Activated CD4-positive, alpha-beta T cell treated with anti-CD3 and anti-CD28 coated beads, Interleukin-2, amount 10 ng/mL, durations not matched to agents 7 days and 5 days (primary cell): ENCODE measurements at regions not wholly inside any gene's neighbourhood (a gene's known extent, or its start where the extent isn't known, plus 50 kb on each side); places are given as distances from the start of the nearest gene placed in this dataset.

Experiments used
- CTCF ChIA-PET: fragments of 350-600 bp; sonication (Branson Sonifier 250); formaldehyde crosslinking; loops from one replicate; lab custom pipeline; 2021; ENCODE audit warnings: antibody characterized with exemption; lab: Charles Lee
- POLR2A ChIA-PET: fragments of 350-600 bp; sonication (Branson Sonifier 250); formaldehyde crosslinking; loops from one replicate; lab custom pipeline; 2021; ENCODE audit warnings: antibody characterized with exemption; lab: Charles Lee
- DNase-seq: peaks from one replicate; pipeline ENCODE4 v3.0.0-alpha.2; 2020
- H3K27ac Mint-ChIP-seq: one replicate; pipeline ENCODE4 v1.8.0; 2021; ENCODE audit warnings: mild to moderate bottlenecking, moderate library complexity, mixed read lengths
- H3K27me3 Mint-ChIP-seq: one replicate; pipeline ENCODE4 v1.8.0; 2021; ENCODE audit warnings: mixed read lengths
- H3K36me3 Mint-ChIP-seq: one replicate; pipeline ENCODE4 v1.8.0; 2021; ENCODE audit warnings: low read depth, mixed read lengths
- H3K4me1 Mint-ChIP-seq: one replicate; pipeline ENCODE4 v1.8.0; 2021; ENCODE audit warnings: mixed read lengths
- H3K4me3 Mint-ChIP-seq: one replicate; pipeline ENCODE4 v1.8.0; 2021; ENCODE audit warnings: mild to moderate bottlenecking, moderate library complexity, mixed read lengths
- H3K9me3 Mint-ChIP-seq: one replicate; pipeline ENCODE4 v1.8.0; 2021; ENCODE audit warnings: mixed read lengths

DNA sequence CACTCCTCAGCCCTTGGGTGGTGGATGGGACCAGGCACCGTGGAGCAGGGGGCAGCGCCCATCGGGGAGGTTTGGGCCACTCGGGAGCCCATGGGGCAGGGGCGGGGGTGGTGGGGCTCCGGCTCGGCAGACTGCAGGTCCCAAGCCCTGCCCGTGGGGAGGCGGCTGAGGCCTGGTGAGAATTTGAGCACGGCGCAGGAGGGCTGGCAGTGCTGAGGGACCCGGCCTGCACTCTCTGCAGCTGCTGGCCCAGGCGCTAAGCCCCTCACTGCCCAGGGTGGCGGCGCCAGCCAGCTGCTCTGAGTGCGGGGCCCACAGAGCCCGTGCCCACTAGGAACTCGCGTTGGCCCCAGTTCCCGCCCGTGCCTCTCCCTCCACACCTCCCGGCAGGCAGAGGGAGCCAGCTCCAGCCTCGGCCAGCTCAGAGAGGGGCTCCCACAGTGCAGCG, 182.1 kb upstream of the OPRM1 start:
- ChIA-PET CTCF (no interaction called here), POLR2A (no interaction called here)
- Mint-ChIP-seq H3K27me3 (no peaks in the 10 kb centered on the region), H3K9me3 (peaks cover 3% of the 10 kb centered on the region), H3K4me1 (peaks cover 4% of the 10 kb centered on the region), H3K36me3 (no peaks in the 10 kb centered on the region), H3K4me3 (no peak overlapping the region), H3K27ac (no peak overlapping the region)
- DNase-seq, result no peak

DNA sequence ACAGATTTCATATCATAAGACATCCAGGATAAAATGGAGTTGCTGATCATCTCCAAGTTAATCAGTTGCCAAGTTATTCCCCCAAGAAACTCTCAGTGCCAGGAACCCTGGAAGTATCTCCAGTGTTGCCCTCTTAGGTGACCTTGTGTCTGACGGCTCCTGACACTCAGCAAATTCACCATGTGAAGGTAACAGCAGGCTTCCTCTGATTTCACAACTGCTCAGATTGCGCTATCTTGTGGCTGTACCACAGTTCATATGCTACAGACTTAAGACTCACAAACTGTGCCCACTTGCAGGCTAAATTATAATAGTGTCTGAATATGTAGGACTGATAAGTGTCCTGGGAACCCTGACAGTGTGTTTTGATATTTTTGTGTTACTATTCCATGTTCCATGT, 186.6 kb upstream of the OPRM1 start:
- H3K4me3 Mint-ChIP-seq, result no peak overlapping the region
- H3K36me3 Mint-ChIP-seq, result no peaks in the 10 kb centered on the region
- peaks cover under 1% of the 10 kb centered on the region for H3K27me3 Mint-ChIP-seq
- POLR2A ChIA-PET, result no interaction called here
- no peaks in the 10 kb centered on the region for H3K9me3 Mint-ChIP-seq
- CTCF ChIA-PET, result no interaction called here
- DNase-seq, result no peak
- H3K4me1 Mint-ChIP-seq, result no peaks in the 10 kb centered on the region
- H3K27ac Mint-ChIP-seq, result no peak overlapping the region

DNA sequence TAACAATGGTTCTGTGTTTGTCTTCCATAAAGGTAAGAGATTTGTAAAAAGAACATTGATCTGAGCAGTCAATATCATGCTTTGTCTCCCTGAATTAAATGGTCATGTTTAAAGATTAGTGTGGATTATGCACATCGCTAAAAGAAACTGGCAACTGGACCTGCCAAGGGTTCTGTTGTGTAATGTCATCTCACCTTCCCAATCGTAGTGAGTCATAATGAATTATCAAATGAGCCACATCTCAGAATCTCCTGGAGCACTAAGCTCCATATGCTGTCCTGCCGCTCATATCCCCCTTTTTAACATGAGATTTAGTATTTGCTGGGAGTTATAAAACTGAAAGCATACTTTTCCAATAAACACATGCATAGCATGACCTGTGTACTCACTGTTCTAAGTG, 187.0 kb upstream of the OPRM1 start:
- Mint-ChIP-seq H3K27ac (no peak overlapping the region), H3K4me3 (no peak overlapping the region), H3K36me3 (no peaks in the 10 kb centered on the region), H3K27me3 (peaks cover 2% of the 10 kb centered on the region), H3K9me3 (no peaks in the 10 kb centered on the region), H3K4me1 (no peaks in the 10 kb centered on the region)
- DNase-seq, result no peak
- POLR2A ChIA-PET, result no interaction called here
- CTCF ChIA-PET, result interaction anchor here (1.2 kb wide), 1 partner anchor 12 kb away, joined by 3 read pairs; no protein-coding TSS in a partner anchor

DNA sequence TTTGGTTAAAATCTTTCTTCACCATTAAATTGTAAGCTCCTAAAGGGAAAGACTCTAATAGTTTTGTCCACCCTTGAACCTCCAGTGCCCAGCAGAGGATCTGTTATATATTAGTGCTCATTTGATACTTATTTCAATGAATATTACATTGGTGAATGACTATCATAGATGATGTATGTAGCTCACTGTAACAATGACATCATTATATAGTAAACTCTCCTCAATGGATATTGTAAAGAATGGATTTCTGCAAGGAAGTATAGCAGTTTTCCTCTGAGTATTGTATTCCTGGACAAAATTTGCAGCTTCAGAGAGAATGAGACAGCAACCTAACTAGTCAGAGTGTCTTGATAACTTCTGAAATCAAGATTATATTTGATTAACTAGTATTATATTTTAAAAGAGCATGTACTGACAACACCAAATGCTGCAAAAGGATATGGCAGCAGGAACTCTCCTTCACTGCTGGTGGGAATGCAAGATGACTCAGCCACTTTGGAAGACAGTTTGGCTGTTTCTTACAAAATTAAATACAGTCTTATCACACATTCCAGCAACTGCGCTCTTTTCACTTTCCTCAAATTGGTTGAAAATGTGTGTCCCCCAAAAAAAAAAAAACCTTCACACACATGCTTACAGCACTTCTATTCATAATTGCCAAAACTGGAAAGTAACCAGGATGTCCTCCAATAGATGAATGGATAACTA, 189.8 kb upstream of the OPRM1 start:
- DNase-seq, result no peak
- ChIA-PET CTCF (no interaction called here), POLR2A (no interaction called here)
- no peaks in the 10 kb centered on the region for H3K4me1 Mint-ChIP-seq
- H3K9me3 Mint-ChIP-seq, result no peaks in the 10 kb centered on the region
- peaks cover 2% of the 10 kb centered on the region for H3K27me3 Mint-ChIP-seq
- H3K27ac Mint-ChIP-seq, result no peak overlapping the region
- no peaks in the 10 kb centered on the region for H3K36me3 Mint-ChIP-seq
- no peak overlapping the region for H3K4me3 Mint-ChIP-seq

DNA sequence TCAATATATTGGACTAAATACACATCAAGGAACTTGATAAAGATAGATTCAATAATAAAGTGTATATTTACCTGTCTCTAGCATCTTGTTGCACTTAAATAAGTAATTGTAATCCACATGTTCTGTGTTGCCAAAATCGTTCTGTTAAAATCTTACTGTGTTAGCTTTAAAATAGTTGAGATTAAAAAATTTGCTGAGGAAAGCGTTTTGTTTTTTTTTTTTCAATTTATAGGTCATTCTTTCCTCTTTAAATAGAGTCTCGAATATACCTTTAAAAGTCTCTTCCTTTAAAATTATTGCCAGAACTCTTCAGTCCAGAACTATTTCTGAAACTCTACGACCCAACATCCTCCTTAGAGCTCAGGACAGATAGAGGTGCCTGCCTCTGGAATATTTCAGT, 195.6 kb upstream of the OPRM1 start:
- no peaks in the 10 kb centered on the region for H3K36me3 Mint-ChIP-seq
- no peaks in the 10 kb centered on the region for H3K4me1 Mint-ChIP-seq
- H3K9me3 Mint-ChIP-seq, result no peaks in the 10 kb centered on the region
- H3K27ac Mint-ChIP-seq, result no peak overlapping the region
- H3K4me3 Mint-ChIP-seq, result no peak overlapping the region
- H3K27me3 Mint-ChIP-seq, result peaks cover 2% of the 10 kb centered on the region
- POLR2A ChIA-PET, result no interaction called here
- CTCF ChIA-PET, result interaction anchor here (0.7 kb wide), 1 partner anchor 968 kb away, joined by 4 read pairs; no protein-coding TSS in a partner anchor
- no peak for DNase-seq

DNA sequence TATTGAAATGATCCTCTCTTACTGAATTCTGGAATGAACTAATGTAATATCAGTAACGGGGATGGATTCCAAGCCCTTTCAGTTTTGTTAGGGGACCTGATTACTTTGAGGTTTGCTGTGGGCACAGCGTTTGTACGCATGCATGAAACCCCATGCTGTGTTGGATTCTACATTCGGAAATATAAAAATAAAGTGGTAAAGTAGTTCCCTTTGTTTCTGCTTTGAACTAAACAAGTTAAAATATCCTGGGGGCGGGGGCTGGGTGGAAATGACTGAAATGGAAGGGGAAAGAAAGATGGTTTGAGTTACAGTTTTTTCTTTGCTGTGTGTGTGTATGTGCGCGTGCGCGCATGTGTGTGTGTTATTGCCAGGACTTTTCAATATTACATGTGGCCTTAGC, 196.5 kb upstream of the OPRM1 start:
- Mint-ChIP-seq H3K36me3 (no peaks in the 10 kb centered on the region), H3K4me3 (no peak overlapping the region), H3K9me3 (no peaks in the 10 kb centered on the region), H3K27ac (no peak overlapping the region), H3K27me3 (peaks cover under 1% of the 10 kb centered on the region), H3K4me1 (no peaks in the 10 kb centered on the region)
- DNase-seq, result no peak
- ChIA-PET CTCF (no interaction called here), POLR2A (no interaction called here)

DNA sequence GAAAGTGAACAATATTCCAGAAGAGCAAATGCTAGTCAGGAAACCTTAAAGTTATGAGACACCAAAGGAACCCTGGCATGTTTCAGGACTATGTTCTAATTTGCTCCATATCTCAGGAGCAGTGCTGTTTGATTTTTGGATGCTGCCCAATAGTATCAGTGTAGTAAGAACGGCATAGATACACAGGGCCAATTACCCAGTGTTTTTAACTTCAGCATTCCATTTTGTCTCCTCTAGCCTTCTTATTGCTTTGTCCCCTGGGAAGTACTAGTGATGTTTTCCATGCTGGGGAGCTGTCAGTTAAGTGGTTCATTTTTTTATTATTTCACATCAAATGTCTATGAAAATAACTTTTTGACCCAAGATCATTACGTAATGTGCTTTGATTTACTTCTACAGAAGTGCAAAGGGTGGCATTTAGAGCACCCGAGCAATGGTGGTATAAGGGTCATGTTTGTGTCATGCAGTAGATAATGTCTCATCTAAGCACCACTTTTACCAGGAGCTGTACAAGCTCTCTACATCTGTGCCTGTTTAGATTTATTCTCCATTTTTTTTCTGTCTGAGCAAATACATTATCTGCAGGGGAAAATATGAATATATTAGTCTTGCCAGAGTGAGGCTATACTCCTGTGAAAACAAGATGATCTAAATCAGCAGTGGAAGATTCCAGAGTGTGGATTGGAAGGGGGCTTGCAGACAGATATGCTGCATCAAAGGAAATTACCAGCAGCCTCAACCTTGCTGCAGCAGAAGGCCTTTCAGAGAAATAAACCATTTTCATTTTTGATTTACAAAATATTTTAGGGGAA, 198.8 kb upstream of the OPRM1 start:
- H3K36me3 Mint-ChIP-seq, result no peaks in the 10 kb centered on the region
- ChIA-PET POLR2A (no interaction called here), CTCF (interaction anchor here (0.8 kb wide), 1 partner anchor 11 kb away, joined by 3 read pairs; no protein-coding TSS in a partner anchor)
- no peak overlapping the region for H3K4me3 Mint-ChIP-seq
- no peaks in the 10 kb centered on the region for H3K9me3 Mint-ChIP-seq
- no peaks in the 10 kb centered on the region for H3K27me3 Mint-ChIP-seq
- no peaks in the 10 kb centered on the region for H3K4me1 Mint-ChIP-seq
- DNase-seq, result no peak
- no peak overlapping the region for H3K27ac Mint-ChIP-seq

DNA sequence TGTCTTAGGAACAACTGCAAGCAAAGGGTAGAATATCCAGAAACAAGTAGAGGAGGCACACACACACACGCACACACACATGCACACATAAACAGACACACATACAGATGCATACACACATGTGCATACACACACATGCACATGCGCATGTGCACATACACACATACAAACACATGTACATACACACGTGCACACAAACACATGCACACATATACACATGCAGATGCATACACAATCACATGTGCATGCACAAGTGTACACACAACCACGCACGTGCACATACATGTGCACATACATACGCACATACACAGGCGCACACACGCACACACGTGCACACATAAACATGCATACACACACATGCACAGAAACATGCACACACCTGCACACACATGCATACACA, 206.5 kb upstream of the OPRM1 start:
- H3K9me3 Mint-ChIP-seq, result no peaks in the 10 kb centered on the region
- POLR2A ChIA-PET, result no interaction called here

DNA sequence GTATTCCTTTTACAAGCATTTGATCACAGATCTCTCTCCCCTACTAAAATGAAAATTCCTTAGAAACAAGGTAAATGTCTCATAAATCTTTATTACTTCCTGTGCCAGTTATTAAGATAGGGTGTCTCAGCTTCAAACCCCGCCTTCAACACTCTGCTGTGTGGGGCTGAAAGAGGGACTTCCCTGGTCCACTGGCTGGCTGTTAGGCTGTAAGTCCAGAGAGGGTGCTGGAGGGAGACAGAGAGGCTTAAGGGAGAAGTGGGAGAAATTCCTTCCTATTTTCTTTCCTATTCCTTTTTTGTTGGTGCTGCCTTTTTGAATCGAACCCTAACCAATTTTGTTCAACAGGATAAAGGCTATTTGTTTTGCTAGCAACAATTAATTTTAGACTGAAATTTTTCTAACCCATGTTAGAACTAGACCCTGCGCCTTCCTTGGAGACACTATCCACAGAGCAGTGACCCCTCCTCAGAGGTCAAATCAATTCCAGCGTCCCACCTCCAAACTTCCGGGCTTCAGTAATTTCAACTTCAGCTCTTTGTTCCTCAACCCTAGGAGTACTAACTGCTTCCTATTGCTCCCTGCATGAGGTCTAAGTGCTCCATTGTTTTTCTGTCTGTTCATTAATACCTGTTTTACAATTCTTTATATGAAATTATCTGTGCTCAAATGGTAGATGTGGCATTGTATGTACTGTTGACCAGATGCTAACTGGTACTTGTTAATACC, 207.5 kb upstream of the OPRM1 start:
- H3K4me1 Mint-ChIP-seq, result no peaks in the 10 kb centered on the region
- ChIA-PET POLR2A (no interaction called here), CTCF (no interaction called here)
- no peak overlapping the region for H3K4me3 Mint-ChIP-seq
- H3K27me3 Mint-ChIP-seq, result no peaks in the 10 kb centered on the region
- DNase-seq, result no peak
- no peak overlapping the region for H3K27ac Mint-ChIP-seq
- H3K36me3 Mint-ChIP-seq, result no peaks in the 10 kb centered on the region
- no peaks in the 10 kb centered on the region for H3K9me3 Mint-ChIP-seq

More for the DNA sequence above, 206.5 kb upstream of the OPRM1 start:
- Mint-ChIP-seq H3K4me1 (no peaks in the 10 kb centered on the region), H3K4me3 (no peak overlapping the region), H3K27me3 (no peaks in the 10 kb centered on the region), H3K27ac (no peak overlapping the region), H3K36me3 (no peaks in the 10 kb centered on the region)
- DNase-seq, result no peak
- CTCF ChIA-PET, result no interaction called here

DNA sequence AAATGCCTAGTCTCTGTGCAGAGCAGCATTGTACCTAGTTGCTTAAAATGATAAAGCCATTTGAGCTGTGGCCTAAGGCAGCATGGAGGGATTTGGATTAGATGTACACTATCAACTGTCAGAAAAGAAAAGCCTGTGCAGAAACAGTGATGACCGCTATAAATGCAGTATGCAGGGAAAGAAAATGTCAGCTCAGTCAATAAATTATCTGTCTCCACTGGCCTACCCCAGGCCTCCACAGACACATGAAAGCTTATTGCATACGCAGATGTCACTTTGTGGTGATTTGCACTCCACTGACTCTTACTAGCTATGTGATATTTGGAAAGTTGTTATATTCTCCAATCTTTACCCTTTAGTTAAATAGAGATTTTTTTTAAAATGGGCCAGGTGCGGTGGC, 221.9 kb upstream of the OPRM1 start:
- H3K4me3 Mint-ChIP-seq, result no peak overlapping the region
- H3K9me3 Mint-ChIP-seq, result peaks cover 2% of the 10 kb centered on the region
- no peak for DNase-seq
- H3K27ac Mint-ChIP-seq, result no peak overlapping the region
- ChIA-PET POLR2A (no interaction called here), CTCF (no interaction called here)
- H3K36me3 Mint-ChIP-seq, result no peaks in the 10 kb centered on the region
- H3K4me1 Mint-ChIP-seq, result no peaks in the 10 kb centered on the region
- no peaks in the 10 kb centered on the region for H3K27me3 Mint-ChIP-seq

DNA sequence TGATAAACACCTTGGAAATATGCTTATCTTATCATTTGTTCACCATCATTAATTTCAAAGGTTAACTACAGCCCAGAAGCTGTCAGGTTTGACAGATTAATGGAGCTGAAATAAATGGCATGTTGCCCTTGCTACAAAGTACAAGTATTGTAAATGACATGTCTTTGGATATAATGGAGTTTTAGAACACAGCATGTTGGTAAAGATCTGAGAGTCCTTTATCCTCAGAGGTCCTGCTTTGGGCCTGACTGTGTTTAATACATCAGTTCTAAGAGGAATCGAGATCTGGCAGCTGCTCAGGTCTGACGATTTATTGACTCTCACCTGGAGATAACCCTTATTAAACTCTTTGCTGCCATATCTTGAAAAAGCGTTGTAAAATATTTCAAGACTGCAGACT, 222.7 kb upstream of the OPRM1 start:
- H3K27ac Mint-ChIP-seq, result no peak overlapping the region
- no peaks in the 10 kb centered on the region for H3K36me3 Mint-ChIP-seq
- no peak overlapping the region for H3K4me3 Mint-ChIP-seq
- POLR2A ChIA-PET, result no interaction called here
- H3K9me3 Mint-ChIP-seq, result peaks cover 2% of the 10 kb centered on the region
- CTCF ChIA-PET, result no interaction called here
- H3K4me1 Mint-ChIP-seq, result no peaks in the 10 kb centered on the region
- H3K27me3 Mint-ChIP-seq, result no peaks in the 10 kb centered on the region
- no peak for DNase-seq

DNA sequence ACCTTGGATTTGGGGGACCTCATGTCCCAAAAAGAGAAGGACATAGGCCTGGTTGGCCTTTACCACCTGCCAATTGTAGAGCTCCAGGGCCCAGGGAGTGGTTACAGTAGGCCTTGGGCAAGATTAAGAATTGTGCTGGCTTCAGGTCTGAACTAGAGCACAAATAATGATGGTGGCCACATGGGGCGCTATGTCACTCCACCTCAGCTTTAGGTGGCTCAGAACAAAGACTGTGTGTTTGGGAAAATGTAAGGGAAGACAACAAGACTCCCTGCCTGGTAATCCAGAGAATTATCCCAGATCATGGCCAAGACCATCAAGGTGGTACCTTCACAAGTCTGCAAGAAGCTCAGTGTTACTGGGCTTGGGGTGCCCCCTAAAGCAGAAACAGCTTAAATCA, 224.9 kb upstream of the OPRM1 start:
- Mint-ChIP-seq H3K27ac (no peak overlapping the region), H3K9me3 (peaks cover 2% of the 10 kb centered on the region), H3K4me3 (no peak overlapping the region), H3K27me3 (no peaks in the 10 kb centered on the region), H3K36me3 (no peaks in the 10 kb centered on the region), H3K4me1 (no peaks in the 10 kb centered on the region)
- DNase-seq, result no peak
- ChIA-PET CTCF (no interaction called here), POLR2A (no interaction called here)

DNA sequence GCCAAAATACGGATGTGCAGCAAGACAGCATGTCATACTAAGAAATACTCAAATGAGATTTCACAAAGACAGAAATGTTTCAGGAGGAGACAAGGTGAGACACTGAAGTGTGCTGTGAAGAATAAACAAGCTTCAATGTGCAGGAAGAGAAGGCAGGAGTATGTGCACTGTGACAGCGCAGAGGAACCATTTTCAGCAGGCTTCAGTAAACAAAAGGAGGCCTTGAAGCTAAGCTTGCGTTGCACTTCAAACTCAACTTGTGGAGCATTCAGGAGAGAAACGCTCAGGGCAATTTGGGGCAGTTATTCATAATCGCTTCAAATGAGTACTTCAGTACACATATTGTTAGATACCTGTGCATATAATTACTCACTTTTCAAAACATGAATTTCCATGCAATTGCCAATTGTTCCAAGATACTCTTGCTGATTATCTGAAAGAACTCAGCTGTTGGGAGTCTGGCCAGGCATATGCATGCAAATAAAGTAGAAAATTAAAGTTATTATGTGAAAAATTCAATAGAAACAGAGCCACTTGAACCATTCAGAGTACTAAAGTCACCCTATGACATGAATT, 234.2 kb upstream of the OPRM1 start:
- H3K36me3 Mint-ChIP-seq, result no peaks in the 10 kb centered on the region
- DNase-seq, result no peak
- no peaks in the 10 kb centered on the region for H3K4me1 Mint-ChIP-seq
- CTCF ChIA-PET, result interaction anchor here (0.5 kb wide), 1 partner anchor 202 kb away, joined by 3 read pairs; no protein-coding TSS in a partner anchor
- H3K4me3 Mint-ChIP-seq, result no peak overlapping the region
- H3K9me3 Mint-ChIP-seq, result no peaks in the 10 kb centered on the region
- no peaks in the 10 kb centered on the region for H3K27me3 Mint-ChIP-seq
- POLR2A ChIA-PET, result no interaction called here
- H3K27ac Mint-ChIP-seq, result no peak overlapping the region
